Neural cell (in vitro differentiated cells): ENCODE measurements at regions not wholly inside any gene's neighbourhood (a gene's known extent, or its start where the extent isn't known, plus 50 kb on each side); places are given as distances from the start of the nearest gene placed in this dataset.

Experiments
- H2AFZ ChIP-seq: fragments of 200-600, 300-800 bp; sonication (generic), shearing (Covaris generic); 2 replicates; pipeline ENCODE4 v1.6.0; 2014; ENCODE audit warnings: low read depth, mild to moderate bottlenecking, antibody characterized with exemption, low read length, moderate library complexity
- H3F3A ChIP-seq: fragments of 200-600 bp; shearing (Covaris generic); 2 replicates; pipeline ENCODE4 v1.6.1; 2016; ENCODE audit warnings: mild to moderate bottlenecking, moderate library complexity, mixed read lengths, antibody characterized with exemption, low read length; ENCODE audit not compliant: insufficient read depth, poor library complexity, severe bottlenecking
- H3K27ac ChIP-seq: fragments of 200-600, 300-800 bp; sonication (generic), shearing (Covaris generic); 2 replicates; pipeline ENCODE4 v1.5.1; 2014; ENCODE audit warnings: mild to moderate bottlenecking, low read length, moderate library complexity
- H3K27me3 ChIP-seq: fragments of 300-800, 200-600 bp; sonication (generic), shearing (Covaris generic); 2 replicates; pipeline ENCODE4 v1.6.0; 2014; ENCODE audit warnings: mild to moderate bottlenecking, low read depth, low read length, moderate library complexity; ENCODE audit not compliant: insufficient read depth
- H3K36me3 ChIP-seq: fragments of 300-800, 200-600 bp; sonication (generic), shearing (Covaris generic); 2 replicates; pipeline ENCODE4 v1.5.1; 2014; ENCODE audit warnings: mild to moderate bottlenecking, antibody characterized with exemption, low read length, moderate library complexity; ENCODE audit not compliant: insufficient read depth
- H3K4me2 ChIP-seq: fragments of 300-800, 200-600 bp; sonication (generic), shearing (Covaris generic); 2 replicates; pipeline ENCODE4 v1.6.0; 2014; ENCODE audit warnings: mild to moderate bottlenecking, low read length
- H3K4me3 ChIP-seq: fragments of 300-800, 200-600 bp; sonication (generic), shearing (Covaris generic); 2 replicates; pipeline ENCODE4 v1.5.1; 2014; ENCODE audit warnings: mild to moderate bottlenecking, low read length, moderate library complexity
- H3K79me2 ChIP-seq: fragments of 200-600 bp; shearing (Covaris generic); replicated peaks from 2 replicates; pipeline ENCODE4 v1.6.0; 2014; ENCODE audit warnings: mild to moderate bottlenecking, low read length, moderate library complexity; ENCODE audit not compliant: insufficient read depth
- H3K9ac ChIP-seq: fragments of 300-800, 200-600 bp; sonication (generic), shearing (Covaris generic); 2 replicates; pipeline ENCODE4 v1.6.1; 2016; ENCODE audit warnings: mild to moderate bottlenecking, low read length, mixed read lengths
- H3K9me2 ChIP-seq: fragments of 200-600 bp; shearing (Covaris generic); 2 replicates; pipeline ENCODE4 v1.6.1; 2016; ENCODE audit warnings: mild to moderate bottlenecking, low read length, mixed read lengths; ENCODE audit not compliant: insufficient read depth
- H3K9me3 ChIP-seq: fragments of 200-600, 300-800 bp; sonication (generic), shearing (Covaris generic); 2 replicates; pipeline ENCODE4 v1.6.1; 2016; ENCODE audit warnings: mild to moderate bottlenecking, mixed run types, low read length, moderate library complexity, mixed read lengths
- H4K20me1 ChIP-seq: fragments of 200-600 bp; shearing (Covaris generic); 2 replicates; pipeline ENCODE4 v1.6.1; 2016; ENCODE audit warnings: mild to moderate bottlenecking, mixed run types; ENCODE audit not compliant: insufficient read depth
- EP300 ChIP-seq: fragments of 450-650 bp; conservative IDR thresholded peaks from 2 replicates; pipeline ENCODE4 v1.6.1; 2014; ENCODE audit warnings: antibody characterized with exemption, mild to moderate bottlenecking, moderate library complexity; ENCODE audit not compliant: poor library complexity, severe bottlenecking
- EZH2 ChIP-seq: fragments of 200-600, 300-800 bp; shearing (Covaris generic), sonication (generic); IDR thresholded peaks from 2 replicates; pipeline ENCODE4 v1.6.1; 2014; ENCODE audit warnings: antibody characterized with exemption, low read length, borderline replicate concordance, mild to moderate bottlenecking; ENCODE audit not compliant: insufficient read depth, poor library complexity, severe bottlenecking
- MXI1 ChIP-seq: fragments of 450-650 bp; conservative IDR thresholded peaks from 2 replicates; pipeline ENCODE4 v1.6.1; 2014; ENCODE audit warnings: antibody characterized with exemption, mild to moderate bottlenecking; ENCODE audit not compliant: poor library complexity, severe bottlenecking
- POLR2AphosphoS5 ChIP-seq: IDR thresholded peaks from 2 replicates; pipeline ENCODE4 v1.6.1; 2012
- RAD21 ChIP-seq: fragments of 450-650 bp; conservative IDR thresholded peaks from 2 replicates; pipeline ENCODE4 v1.6.1; 2014; ENCODE audit warnings: antibody characterized with exemption, mild to moderate bottlenecking, moderate library complexity
- SMC3 ChIP-seq: fragments of 450-650 bp; conservative IDR thresholded peaks from 2 replicates; pipeline ENCODE4 v1.6.1; 2014; ENCODE audit warnings: antibody characterized with exemption, mild to moderate bottlenecking, moderate library complexity; ENCODE audit not compliant: poor library complexity
- TAF1 ChIP-seq: IDR thresholded peaks from 2 replicates; pipeline ENCODE4 v1.6.1; 2012; ENCODE audit warnings: low read depth
- TF ChIP-seq, protein P1 (sequence below): IDR thresholded peaks from 2 replicates; pipeline ENCODE4 v1.6.1; 2012; ENCODE audit warnings: borderline replicate concordance
- TF ChIP-seq, protein P2 (sequence below): fragments of 450-650 bp; IDR thresholded peaks from 2 replicates; pipeline ENCODE4 v1.5.1; 2014; ENCODE audit warnings: antibody characterized with exemption, mild to moderate bottlenecking, moderate library complexity; ENCODE audit not compliant: poor library complexity, severe bottlenecking

DNA sequence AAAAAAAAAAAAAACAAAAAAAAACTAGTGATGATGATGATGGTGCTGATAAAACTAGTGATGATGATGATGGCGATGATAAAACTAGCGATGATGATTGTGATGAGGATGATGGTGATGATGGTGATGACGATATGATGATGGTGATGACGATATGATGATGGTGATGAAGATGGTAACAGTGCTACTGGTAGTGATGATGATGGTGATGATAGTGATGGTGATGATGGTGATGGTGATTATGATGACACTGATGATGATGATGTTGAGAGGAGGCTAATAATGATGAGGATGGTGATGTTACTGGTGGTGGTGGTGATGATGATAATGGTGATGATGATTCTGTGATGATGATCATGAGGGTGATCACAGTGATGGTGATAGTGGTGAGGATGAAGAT is 345.5 kb upstream of the CDH4 start:
- no peak overlapping the region for H2AFZ ChIP-seq
- no peaks in the 10 kb centered on the region for H3K79me2 ChIP-seq
- H3K4me2 ChIP-seq = no peak overlapping the region
- H3K27ac ChIP-seq = no peak overlapping the region
- H3K4me3 ChIP-seq = no peak overlapping the region
- H3K36me3 ChIP-seq = no peaks in the 10 kb centered on the region
- H3K27me3 ChIP-seq = no peaks in the 10 kb centered on the region
- H3K9me3 ChIP-seq = no peaks in the 10 kb centered on the region
- no peak overlapping the region for H3K9ac ChIP-seq
- TF ChIP-seq TAF1 (no peak), EP300 (no peak), RAD21 (no peak), SMC3 (no peak), MXI1 (no peak), EZH2 (no peak), POLR2AphosphoS5 (no peak)
- TF ChIP-seq, protein P1, sequence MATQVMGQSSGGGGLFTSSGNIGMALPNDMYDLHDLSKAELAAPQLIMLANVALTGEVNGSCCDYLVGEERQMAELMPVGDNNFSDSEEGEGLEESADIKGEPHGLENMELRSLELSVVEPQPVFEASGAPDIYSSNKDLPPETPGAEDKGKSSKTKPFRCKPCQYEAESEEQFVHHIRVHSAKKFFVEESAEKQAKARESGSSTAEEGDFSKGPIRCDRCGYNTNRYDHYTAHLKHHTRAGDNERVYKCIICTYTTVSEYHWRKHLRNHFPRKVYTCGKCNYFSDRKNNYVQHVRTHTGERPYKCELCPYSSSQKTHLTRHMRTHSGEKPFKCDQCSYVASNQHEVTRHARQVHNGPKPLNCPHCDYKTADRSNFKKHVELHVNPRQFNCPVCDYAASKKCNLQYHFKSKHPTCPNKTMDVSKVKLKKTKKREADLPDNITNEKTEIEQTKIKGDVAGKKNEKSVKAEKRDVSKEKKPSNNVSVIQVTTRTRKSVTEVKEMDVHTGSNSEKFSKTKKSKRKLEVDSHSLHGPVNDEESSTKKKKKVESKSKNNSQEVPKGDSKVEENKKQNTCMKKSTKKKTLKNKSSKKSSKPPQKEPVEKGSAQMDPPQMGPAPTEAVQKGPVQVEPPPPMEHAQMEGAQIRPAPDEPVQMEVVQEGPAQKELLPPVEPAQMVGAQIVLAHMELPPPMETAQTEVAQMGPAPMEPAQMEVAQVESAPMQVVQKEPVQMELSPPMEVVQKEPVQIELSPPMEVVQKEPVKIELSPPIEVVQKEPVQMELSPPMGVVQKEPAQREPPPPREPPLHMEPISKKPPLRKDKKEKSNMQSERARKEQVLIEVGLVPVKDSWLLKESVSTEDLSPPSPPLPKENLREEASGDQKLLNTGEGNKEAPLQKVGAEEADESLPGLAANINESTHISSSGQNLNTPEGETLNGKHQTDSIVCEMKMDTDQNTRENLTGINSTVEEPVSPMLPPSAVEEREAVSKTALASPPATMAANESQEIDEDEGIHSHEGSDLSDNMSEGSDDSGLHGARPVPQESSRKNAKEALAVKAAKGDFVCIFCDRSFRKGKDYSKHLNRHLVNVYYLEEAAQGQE = no peak
- TF ChIP-seq, protein P2, sequence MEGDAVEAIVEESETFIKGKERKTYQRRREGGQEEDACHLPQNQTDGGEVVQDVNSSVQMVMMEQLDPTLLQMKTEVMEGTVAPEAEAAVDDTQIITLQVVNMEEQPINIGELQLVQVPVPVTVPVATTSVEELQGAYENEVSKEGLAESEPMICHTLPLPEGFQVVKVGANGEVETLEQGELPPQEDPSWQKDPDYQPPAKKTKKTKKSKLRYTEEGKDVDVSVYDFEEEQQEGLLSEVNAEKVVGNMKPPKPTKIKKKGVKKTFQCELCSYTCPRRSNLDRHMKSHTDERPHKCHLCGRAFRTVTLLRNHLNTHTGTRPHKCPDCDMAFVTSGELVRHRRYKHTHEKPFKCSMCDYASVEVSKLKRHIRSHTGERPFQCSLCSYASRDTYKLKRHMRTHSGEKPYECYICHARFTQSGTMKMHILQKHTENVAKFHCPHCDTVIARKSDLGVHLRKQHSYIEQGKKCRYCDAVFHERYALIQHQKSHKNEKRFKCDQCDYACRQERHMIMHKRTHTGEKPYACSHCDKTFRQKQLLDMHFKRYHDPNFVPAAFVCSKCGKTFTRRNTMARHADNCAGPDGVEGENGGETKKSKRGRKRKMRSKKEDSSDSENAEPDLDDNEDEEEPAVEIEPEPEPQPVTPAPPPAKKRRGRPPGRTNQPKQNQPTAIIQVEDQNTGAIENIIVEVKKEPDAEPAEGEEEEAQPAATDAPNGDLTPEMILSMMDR = no peak
- no peaks in the 10 kb centered on the region for H3K9me2 ChIP-seq
- H4K20me1 ChIP-seq = no peaks in the 10 kb centered on the region
- H3F3A ChIP-seq = no peaks in the 10 kb centered on the region

DNA sequence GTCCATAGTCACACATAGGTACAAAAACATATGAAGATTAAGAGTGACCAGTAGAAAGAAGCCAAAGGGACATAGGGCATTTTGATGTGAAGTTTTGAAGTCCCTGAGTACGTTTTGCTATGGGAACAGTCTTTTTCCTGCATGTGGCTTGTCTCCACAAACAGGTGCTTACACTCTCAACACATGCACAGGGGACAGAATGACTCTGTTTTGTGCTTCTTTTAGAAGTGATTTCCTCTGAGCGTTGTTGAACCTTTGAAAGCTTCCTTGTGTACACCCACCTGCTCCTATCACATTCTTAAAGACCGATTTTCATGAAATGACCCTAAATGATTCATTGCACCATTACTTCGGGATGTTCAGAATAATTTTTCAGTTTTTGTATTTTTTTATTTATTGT is 338.8 kb upstream of the CDH4 start:
- TF ChIP-seq EZH2 (no peak), SMC3 (no peak), RAD21 (no peak), TAF1 (no peak), MXI1 (no peak), POLR2AphosphoS5 (no peak), EP300 (no peak)
- TF ChIP-seq, protein P1 = no peak
- TF ChIP-seq, protein P2 = no peak
- no peaks in the 10 kb centered on the region for H3K9me3 ChIP-seq
- no peaks in the 10 kb centered on the region for H4K20me1 ChIP-seq
- no peak overlapping the region for H2AFZ ChIP-seq
- H3K27ac ChIP-seq = no peak overlapping the region
- no peak overlapping the region for H3K4me3 ChIP-seq
- H3K9ac ChIP-seq = no peak overlapping the region
- no peaks in the 10 kb centered on the region for H3K9me2 ChIP-seq
- H3F3A ChIP-seq = no peaks in the 10 kb centered on the region
- no peaks in the 10 kb centered on the region for H3K36me3 ChIP-seq
- no peaks in the 10 kb centered on the region for H3K27me3 ChIP-seq
- no peaks in the 10 kb centered on the region for H3K79me2 ChIP-seq
- H3K4me2 ChIP-seq = no peak overlapping the region
